ENCODE measurements at regions not wholly inside any gene's neighbourhood (a gene's known extent, or its start where the extent isn't known, plus 50 kb on each side); places are given as distances from the start of the nearest gene placed in this dataset.
A peak's percentile ranks its signal among the peaks of the same experiment; 100 is the strongest.

DNA sequence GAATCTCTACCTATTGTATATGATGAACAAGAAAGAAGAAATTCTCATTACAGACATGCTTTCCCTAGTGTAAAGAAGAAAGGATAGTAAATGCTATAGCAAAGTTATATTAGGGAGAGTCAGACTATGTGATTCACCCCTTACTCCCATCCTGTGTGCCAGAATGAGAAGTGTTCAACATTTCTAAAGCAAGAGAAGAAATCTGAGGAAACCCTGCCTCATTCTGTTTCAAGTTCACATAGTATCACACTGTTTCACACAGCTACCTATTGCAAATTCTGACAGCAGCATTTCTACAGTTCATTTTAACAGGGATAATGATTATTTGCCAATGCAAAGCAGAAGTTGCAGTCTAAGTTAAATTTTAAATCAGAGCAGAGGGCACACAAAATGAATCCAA lies 267.2 kb upstream of the TCF21 start:
- ChIA-PET POLR2A (ENCODE audit: unreplicated experiment) (no interaction called here), CTCF (no interaction called here)
- TF ChIP-seq BHLHE40 (IDR thresholded peaks at IDR 0.05; ENCODE audit: low read depth, low read length) (no peak), NFE2L2 (IDR thresholded peaks at IDR 0.05; ENCODE audit: low read depth, low read length) (no peak), USF2 (IDR thresholded peaks at IDR 0.05; ENCODE audit: low read depth, low read length) (no peak), POLR2A (IDR thresholded peaks at IDR 0.05; ENCODE audit: low read depth, low read length) (no peak), CEBPB (IDR thresholded peaks at IDR 0.05; ENCODE audit: low read depth, low read length) (peak; percentile 53)
- DNase-seq (peak; percentile 76), ATAC-seq (ENCODE audit: low read depth) (peak; percentile 77)
- Histone ChIP-seq H3K56ac (ENCODE audit: extremely low read depth, insufficient read depth, low read length) (no peak overlapping the region), H3K79me1 (ENCODE audit: low read depth in 1 of 2, low read length in 2 of 2) (no peaks in the 10 kb centered on the region), H3K27me3 (ENCODE audit: control insufficient read depth, insufficient read depth, low read length) (no peaks in the 10 kb centered on the region), H3K14ac (replicated peaks; ENCODE audit: low read depth, low read length) (peak overlapping the region; percentile 89; the same call in 1 of the 2 replicates), H3K27ac (ENCODE audit: insufficient read depth, low read length) (peak overlapping the region; percentile 84; the same call in 1 of the 2 replicates), H3K36me3 (ENCODE audit: control insufficient read depth, insufficient read depth, low read length) (no peaks in the 10 kb centered on the region), H2AK9ac (replicated peaks; ENCODE audit: low read depth, low read length, poor library complexity) (no peak overlapping the region), H4K20me1 (ENCODE audit: insufficient read depth, low read length) (no peaks in the 10 kb centered on the region), H2BK20ac (ENCODE audit: low read depth, low read length) (peak overlapping the region; percentile 93), H3K9me3 (ENCODE audit: control insufficient read depth, insufficient read depth, low read length) (no peaks in the 10 kb centered on the region), H4K5ac (ENCODE audit: low read depth, low read length) (peak overlapping the region; percentile 90), H3K4ac (ENCODE audit: low read depth, low read length) (peak overlapping the region; percentile 74; the same call in 1 of the 2 replicates), H3K4me1 (ENCODE audit: control insufficient read depth, insufficient read depth, low read length) (peaks cover 14% of the 10 kb centered on the region), H2BK5ac (ENCODE audit: low read depth, low read length, poor library complexity, severe bottlenecking) (peak overlapping the region; percentile 89), H3K9me1 (ENCODE audit: insufficient read depth, low read length) (peaks cover 8% of the 10 kb centered on the region; the same call in 1 of the 2 replicates), H4K8ac (ENCODE audit: low read depth in 2 of 2, low read length in 2 of 2) (peak overlapping the region; percentile 32 to 62; a peak in 3 of 4 replicates), H3K4me2 (ENCODE audit: low read depth, low read length) (peak overlapping the region; percentile 47; the same call in 1 of the 2 replicates), H3K18ac (ENCODE audit: low read depth, low read length) (peak overlapping the region; percentile 96), H3K9ac (ENCODE audit: low read depth, low read length) (peak overlapping the region; percentile 46), H2BK120ac (ENCODE audit: low read depth, low read length) (peak overlapping the region; percentile 87), H2AK5ac (ENCODE audit: low read depth, low read length) (peak overlapping the region; percentile 68; the same call in 1 of the 2 replicates), H2AFZ (replicated peaks; ENCODE audit: low read length, poor library complexity) (no peak overlapping the region), H2BK15ac (ENCODE audit: low read depth, low read length) (peak overlapping the region; percentile 69; the same call in 1 of the 3 replicates), H3K4me3 (ENCODE audit: insufficient read depth, low read depth, low read length) (no peak overlapping the region), H3K23ac (ENCODE audit: low read depth, low read length) (no peak overlapping the region), H4K91ac (ENCODE audit: insufficient read depth, low read depth, low read length) (peak overlapping the region; percentile 82; the same call in 1 of the 2 replicates)
- dilution Hi-C loops (cut with HindIII; ENCODE audit: low sequenced_read_pairs, unreplicated experiment): no loop called here
- in situ Hi-C loops (cut with MboI; ENCODE audit: low sequenced_read_pairs): loop anchor here (25.0 kb wide), 1 partner anchor 266 kb away; the partner anchor contains the start of gene TCF21
- BruUV-seq (replicated peaks): no TSS peak
- intact Hi-C loops (cut with micrococcal nuclease): no loop called here

Data from IMR-90 (cell line).